ENCODE measurements at regions not wholly inside any gene's neighbourhood (a gene's known extent, or its start where the extent isn't known, plus 50 kb on each side); places are given as distances from the start of the nearest gene placed in this dataset.

DNA sequence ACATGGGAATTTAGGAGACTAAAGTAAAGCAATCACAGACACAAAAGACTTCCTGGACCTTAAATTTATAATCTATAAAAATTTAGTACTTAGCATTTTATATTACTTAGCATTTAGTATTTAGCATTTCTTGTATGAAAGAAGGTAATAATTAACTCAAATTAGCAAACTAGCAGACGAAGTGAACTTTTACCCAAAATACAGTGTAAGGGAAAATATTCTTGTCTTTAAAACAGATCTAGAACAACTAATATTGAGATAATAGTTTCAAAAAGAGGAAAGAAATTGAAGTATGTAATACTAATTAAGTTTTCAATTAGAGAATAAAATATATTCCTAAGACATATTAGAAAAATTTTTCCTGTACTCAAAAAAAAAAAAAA is 134.5 kb upstream of the ZNF804A start:
- DNase-seq, result no peak

DNA sequence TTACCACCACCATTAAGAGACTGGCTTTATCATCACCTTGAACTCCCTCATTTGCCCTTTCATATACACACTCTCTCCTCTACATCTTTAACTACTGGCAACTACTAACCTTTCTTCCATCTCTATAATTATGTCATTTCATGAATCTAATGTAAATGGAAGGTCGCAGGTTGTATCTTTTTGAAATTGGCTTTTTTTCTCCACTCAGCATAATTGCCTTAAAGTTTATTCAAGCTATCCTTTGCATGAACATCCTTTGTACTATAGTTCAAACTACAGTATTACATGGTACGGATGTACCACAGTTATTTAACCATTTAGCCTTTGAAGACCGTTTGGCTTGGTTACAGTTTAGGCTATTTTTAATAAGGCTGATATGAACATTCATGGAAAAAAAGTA is 129.5 kb upstream of the ZNF804A start:
- DNase-seq, result no peak

DNA sequence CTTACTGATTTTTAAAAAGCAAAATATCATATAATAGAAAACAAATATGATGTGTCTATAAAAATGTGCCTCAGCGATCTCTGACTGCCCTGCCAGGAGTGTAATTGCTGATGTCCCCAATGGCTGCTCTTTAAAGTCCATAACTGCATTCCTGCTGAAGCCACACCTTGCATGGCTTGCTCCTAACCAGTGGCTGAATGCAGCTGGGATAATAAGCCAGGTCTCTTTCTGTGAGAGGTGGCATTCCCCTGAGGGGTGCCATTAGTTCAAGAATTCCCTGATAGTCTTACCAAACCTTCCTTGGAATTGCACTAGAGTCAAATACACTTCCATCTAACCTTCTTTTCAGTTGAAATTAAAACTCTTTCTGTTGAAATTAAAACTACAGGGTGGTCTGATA is 125.8 kb upstream of the ZNF804A start:
- DNase-seq, result no peak

DNA sequence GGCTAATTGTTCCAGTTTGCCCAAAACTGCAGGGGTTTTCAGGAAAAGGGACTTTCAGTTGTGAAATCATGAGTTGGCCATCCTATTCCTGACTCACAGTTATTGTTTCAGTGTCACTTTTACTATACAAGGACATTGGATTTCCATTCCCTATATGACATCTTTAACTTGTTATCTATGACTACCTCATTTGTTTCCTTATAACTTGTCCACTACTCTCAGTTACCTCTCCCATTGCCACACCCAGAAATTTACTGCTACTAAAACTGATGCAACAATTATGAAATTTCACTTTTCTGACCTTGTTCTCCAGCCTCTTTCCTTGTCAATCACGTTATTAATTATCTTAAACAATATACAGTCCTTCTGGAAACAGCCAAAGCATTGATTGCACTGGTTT is 116.5 kb upstream of the ZNF804A start:
- DNase-seq, result no peak

DNA sequence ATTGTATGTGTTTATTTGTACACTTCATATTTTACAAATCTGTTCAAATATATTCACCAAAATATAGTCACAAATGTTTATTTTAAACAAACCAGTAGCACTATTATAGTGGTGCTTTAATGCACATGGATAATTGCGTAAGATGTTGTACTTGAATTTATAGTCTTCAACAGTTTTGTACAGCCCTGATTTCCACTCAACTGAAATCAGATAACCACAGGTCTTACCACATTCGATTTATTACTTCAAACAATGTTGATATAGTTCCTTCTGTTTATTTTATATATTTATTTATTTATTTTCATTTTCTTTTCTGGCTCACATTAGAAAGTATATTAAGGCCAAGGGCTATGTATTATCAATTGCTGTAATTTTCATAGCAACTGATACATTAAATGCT is 99.4 kb upstream of the ZNF804A start:
- no peak for DNase-seq

DNA sequence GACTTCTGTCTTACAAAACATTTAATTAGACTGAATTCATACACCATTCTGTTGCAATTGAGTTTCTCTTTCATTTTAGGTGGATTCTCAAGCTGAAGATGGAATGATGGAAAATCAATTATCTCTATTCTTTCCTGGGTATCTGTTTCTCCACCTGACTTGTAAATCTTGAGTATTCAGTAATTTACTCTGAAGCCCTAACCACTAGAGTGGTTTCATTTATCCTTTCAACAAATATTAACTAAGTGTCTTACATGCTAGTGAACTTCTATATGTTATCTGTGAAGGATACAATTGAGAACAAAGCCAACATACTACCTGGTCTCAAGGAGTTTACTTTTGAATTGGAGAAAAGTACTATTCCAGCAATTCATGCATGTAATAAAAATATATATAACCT is 94.1 kb upstream of the ZNF804A start:
- DNase-seq, result no peak

DNA sequence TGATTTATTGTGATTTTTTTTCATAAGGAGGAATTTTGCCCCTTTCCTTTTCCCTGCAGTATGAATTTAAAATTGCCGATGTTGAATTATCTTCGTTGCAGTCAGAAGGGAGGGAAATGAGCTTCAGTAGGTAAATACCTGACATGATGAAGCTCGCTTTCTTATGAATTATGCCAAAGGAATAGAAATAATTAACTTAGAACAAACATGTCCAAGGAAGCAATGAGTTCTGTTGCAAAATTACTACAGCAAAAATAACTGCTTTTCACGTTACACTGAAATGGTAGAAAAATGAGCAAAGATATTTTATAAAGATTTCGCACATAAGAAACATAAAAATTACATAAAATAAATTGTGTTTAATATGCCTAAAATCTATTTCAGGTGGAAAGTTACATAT is 91.1 kb upstream of the ZNF804A start:
- DNase-seq, result no peak

DNA sequence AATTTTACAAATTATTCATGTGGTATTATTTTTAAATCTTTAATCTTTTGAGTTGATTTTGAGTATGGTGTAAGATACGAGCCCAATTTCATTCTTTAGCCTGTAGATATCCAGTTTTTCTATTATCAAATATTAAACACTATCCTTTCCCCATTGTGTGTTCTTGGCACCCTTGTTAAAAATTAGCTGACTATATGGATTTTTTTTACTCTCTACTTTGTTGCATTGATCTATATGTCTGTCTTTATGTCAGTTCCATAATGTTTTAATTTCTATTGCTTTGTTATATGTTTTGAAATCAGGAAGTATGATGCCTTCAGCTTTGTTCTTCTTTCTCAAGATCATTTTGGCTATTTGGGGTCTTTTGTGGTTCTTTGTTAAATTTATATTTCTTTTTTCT is 80.9 kb upstream of the ZNF804A start:
- DNase-seq, result no peak

DNA sequence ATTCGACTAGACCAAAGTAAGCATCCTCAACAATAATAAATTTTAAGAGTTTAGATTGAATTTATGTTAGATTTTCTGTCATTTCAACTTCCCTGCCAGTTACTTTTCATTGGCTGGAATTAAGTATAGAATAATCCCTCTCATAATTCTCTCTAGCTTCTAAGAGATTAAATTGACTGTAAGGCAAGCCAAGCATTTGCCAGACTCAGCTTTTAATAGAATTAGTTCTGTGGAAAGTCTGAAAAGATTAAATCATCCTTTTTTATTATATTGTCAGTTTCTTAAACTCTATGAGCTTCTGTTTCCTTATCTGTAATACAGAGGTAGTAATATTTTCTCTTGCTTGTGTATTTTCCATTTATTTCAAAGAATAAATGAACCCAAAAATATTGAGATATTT is 77.9 kb upstream of the ZNF804A start:
- no peak for DNase-seq

DNA sequence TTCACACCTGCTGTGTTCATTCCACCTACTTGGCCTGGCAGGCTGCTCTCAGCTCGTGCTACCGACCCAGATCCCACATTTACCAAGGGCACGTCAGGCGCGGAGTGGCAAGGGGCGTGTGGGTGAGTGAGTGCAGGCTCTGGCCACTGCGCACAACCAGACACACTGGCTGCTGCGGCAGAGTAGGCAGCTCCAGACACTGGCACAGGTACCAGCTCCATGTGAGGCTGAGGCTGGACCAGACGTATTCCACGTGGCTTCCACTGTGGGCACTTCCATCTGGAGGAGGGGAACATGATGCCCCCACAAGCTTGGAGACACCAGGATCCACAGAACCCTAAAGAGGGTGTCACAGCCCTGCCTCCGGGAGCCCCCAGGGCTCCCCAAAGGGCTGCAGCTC is 74.6 kb upstream of the ZNF804A start:
- DNase-seq, result no peak

DNA sequence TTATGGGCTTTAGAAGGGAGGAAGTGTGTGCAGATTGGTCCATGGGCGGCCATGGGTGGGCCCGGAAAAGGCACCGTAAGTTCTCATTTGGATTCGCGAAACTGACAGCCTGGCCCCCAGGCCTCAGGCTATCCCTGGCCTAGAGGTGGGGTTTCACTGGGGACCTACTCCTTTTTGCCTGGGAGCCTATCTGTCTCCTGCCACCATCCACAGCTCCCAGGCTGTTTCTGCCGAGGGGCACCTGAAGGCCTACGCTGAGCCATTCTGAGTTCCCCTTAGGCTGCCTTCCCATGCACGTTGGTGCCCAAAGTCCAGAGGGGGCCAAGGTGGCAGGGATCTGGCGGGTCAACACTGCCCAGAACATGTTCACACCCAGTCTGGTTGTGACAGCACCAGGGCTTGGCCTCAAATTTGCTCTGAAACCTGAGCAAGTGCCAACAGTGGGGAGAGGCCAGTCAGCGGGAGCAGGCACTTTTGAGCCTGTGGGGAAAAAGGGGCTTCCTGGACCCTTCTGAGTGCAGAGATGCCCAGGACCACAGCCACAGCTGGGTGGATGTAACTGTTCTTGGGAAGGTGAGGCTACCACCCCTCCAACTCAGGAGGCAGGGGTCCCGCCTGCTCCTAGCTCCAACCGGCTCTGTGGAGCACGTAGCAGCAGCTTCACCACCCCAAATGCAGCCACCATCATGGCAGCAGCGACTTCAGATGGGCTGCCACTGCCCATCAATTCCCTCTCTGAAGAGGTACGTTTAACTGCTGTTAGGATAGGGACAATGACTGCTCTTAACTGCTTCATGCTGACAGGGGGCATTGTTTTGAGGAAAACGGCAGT is 73.6 kb upstream of the ZNF804A start:
- DNase-seq, result no peak

DNA sequence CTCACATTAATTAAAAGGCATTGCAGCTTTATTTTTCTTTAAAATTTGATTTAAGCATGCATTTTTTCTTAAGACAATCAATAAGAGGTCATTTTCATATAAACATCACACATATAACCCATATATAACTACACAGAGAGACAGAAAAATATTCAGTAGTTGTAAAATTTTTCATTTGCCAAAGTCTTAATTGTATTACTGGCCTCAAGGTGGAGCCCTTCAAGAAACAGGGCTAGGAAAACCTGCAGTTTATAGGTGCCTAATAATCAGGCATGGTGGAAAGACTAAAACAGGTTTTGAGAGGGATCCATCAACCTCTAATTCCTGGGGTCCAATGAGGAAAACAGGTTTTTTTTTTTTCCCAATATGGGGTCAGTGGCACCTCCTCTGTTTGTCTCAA is 71.3 kb upstream of the ZNF804A start:
- DNase-seq, result no peak

DNA sequence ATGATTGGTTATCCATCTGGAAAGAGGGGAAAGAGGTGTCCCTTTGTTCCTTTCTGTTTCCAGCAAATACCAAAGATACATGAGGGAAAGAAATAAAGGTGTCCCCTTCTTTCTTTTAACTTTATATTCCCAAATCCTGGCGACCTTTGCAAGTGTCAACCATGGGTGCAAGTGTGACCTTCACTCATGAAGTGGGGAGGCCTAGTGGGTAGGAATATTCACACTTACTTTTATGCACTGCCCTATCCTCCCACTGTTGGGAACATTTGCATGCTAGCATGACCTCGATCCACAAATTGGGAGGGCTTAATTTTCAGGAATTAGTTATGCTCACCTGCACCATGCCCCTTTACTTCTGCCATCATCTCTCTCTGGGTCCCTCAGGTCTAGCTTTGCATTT is 70.2 kb upstream of the ZNF804A start:
- no peak for DNase-seq

DNA sequence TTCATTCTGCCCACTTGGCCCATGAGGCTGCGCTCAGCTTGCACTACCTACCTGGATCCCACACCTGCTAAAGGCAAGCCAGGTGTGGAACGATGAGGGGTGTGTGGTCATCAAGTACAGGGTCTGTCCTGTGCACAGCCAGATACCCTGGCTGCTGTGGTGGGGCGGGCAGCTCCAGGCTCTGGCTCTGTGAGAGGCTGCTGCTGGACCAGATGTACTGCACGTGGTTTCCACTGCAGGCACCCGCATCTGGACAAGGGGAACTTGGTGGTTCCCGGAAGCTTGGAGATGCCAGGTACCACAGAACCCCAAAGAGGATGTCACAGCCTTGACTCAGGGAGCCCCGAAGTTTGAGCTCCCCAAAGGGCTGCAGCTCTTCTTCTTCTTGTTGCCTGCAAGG is 68.1 kb upstream of the ZNF804A start:
- DNase-seq, result no peak

DNA sequence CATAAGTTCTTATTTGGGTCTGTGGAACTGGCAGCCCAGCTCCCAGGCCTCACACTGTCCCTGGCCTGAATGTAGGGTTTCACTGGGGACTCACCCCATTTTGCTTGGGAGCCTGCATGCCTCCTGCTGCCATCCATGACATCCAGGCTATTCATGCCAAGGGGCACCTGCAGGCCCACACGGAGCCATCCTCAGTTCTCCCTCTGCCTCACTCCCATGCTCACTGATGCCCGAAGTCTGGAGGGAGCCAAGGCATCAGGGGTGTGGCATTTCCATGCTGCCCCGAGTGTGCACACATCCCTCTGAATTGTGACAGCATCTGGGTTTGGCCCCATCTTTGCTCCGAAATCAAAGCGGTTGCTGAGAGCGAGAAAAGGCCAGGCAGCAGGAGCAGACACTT is 67.4 kb upstream of the ZNF804A start:
- DNase-seq, result no peak

DNA sequence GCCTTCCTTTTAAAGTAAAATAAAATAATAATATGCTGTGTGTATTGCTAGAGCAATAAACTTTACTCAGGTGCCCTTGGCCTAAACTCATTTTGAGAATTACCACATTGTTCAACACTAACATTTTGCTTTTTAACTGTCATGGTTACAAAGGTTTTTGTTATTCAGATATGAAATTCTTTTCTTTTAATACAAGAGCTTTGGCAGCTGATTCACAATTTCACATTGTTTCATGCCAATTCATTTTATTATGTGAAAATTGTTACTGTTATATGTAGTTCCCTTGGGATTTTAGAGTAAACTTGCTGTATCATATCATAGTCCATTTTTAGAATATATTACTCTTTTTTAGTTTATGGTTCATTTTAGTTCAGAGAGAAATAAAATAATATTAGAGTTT is 65.8 kb upstream of the ZNF804A start:
- DNase-seq, result peak; percentile 12

DNA sequence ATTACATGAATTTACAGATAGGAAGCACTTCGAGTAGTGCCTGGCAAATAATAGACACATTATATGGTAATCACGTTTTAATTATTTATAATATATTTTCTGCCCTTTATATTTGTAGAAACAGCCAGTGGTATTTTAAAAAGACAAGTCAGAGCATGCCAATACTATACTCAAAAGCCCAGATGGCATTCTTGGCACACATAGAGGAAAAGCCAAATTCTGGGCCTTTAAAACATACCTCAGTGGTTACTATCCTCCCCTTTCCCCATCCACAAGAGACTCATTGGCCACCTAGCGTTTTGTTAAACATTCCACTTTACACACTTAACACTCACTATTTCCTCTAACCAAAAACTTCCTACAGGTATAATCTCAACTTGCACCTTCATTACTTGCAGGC is 63.3 kb upstream of the ZNF804A start:
- no peak for DNase-seq

DNA sequence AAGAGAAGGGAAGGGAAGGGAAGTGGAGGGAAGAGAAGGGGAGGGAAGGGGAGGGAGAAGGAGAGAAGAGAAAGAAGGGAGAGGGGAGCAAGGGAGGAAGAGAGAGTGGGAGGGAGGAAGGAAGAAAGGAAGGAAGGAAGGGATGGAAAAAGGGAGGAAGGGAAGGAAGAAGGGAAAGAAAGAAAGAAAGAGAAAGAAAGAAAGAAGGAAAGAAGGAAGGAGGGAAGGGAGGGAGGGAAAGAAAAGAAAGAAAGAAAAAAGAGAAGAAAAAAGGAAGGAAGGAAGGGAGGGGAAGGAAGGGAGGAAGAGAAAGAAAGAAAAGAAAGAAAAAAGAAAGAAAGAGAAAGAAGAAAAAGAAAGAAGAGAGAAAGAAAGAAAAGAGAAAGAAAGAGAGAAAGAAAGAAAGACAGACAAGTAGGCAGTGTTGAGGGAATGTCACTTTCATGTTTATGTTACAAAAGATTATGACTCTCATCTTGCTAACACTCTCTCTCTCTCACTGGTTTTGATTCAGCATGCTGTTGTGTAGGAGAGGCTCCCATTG is 58.0 kb upstream of the ZNF804A start:
- DNase-seq, result no peak

DNA sequence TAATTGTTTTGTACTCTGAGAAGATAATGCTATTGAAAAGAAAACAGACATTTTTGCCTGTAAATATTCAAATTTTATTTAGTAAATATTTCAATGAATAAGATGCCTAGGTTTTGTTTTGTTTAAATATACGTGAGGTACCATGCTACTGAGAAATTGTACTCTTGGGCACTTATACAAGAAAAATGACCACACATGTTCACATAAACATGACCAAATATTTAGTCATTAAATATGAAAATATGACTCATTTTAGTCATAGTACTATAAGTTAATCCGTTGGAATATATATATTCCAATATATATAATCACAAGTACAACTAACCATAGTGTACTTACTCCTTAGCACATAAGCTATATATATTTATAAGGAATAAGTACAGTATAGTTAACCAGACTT is 56.7 kb upstream of the ZNF804A start:
- DNase-seq, result no peak

DNA sequence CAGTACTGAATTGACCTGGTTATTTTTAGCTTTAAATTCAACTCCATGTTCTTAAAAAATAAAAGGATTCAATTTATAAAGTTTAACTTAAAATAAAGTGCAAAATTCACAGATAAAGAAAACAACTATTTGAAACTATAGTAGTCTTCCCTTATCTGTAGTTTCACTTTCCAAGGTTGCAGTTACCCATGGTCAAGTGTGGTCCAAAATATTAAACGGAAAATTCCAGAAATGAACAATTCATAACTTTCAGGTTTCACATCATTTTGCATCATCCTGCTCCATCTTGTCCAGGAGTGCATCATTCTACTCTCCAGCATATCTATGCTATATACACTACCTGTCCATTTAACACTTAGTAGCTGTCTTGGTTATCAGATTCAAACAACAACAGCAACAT is 54.5 kb upstream of the ZNF804A start:
- no peak for DNase-seq

Measured in fibroblast of skin of scalp (primary cell).